ENCODE measurements at regions not wholly inside any gene's neighbourhood (a gene's known extent, or its start where the extent isn't known, plus 50 kb on each side); places are given as distances from the start of the nearest gene placed in this dataset.
A peak's percentile ranks its signal among the peaks of the same experiment; 100 is the strongest.

DNA sequence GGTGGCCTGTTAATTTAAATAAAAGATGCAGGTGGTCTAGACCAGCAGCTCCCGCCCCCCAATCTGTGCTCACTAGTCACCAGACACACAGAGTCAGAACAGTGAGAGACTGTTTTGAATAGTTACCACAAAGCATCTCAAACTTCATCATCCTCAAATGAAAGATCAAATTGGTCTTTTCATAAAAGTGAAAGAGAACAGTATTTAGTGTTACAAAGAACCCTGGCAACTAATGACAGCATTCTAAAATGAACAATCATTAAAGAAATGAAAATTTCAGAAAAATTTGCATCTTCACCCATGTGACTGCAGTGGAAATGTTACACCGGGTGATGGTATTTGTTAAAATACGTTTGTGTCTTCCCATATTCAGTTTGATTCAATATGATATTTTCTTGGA lies 65.5 kb upstream of the PMAIP1 start:
- Histone ChIP-seq H3K4me3 (no peak overlapping the region), H3K27ac (no peak overlapping the region), H3K9ac (ENCODE audit: insufficient read length) (no peak overlapping the region), H3K9me3 (ENCODE audit: low read depth, low read length) (no peaks in the 10 kb centered on the region), H3K36me3 (ENCODE audit: insufficient read depth, low read length) (no peaks in the 10 kb centered on the region)
- no peak for DNase-seq (ENCODE audit: low read depth, low spot score)
- TF ChIP-seq FOXP2 (optimal IDR thresholded peaks at IDR 0.05; ENCODE audit: control extremely low read depth, extremely low read length, insufficient read depth), result no peak
- TF ChIP-seq POLR2AphosphoS5 (IDR thresholded peaks at IDR 0.05; ENCODE audit: borderline replicate concordance, low read depth, low read length), result no peak
- no peak for TF ChIP-seq EZH2 (IDR thresholded peaks at IDR 0.05)

DNA sequence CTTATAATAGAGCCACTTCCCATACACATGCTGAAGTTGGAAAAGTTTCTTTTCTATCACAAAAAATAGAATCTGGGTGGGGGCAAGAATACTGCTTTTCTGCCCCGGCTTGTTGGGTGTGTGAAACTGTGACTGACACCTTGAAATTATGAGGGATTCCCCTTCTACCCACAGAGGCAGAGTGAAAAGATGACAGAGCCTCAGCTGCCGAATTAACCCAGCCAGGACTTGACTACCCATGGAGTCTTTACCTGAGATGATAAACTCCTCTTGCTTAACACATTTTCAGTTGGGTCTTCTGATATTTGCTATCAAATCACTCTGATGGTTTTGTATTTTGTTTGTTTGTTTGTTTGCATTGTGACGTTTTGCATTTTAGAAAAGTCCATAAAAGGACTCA lies 66.0 kb upstream of the PMAIP1 start:
- H3K4me3 ChIP-seq, result no peak overlapping the region
- H3K9ac ChIP-seq (ENCODE audit: insufficient read length), result no peak overlapping the region
- H3K27ac ChIP-seq, result no peak overlapping the region
- no peak for DNase-seq (ENCODE audit: low read depth, low spot score)
- H3K9me3 ChIP-seq (ENCODE audit: low read depth, low read length), result no peaks in the 10 kb centered on the region
- TF ChIP-seq POLR2AphosphoS5 (IDR thresholded peaks at IDR 0.05; ENCODE audit: borderline replicate concordance, low read depth, low read length) (no peak), EZH2 (IDR thresholded peaks at IDR 0.05) (no peak), FOXP2 (optimal IDR thresholded peaks at IDR 0.05; ENCODE audit: control extremely low read depth, extremely low read length, insufficient read depth) (no peak)
- no peaks in the 10 kb centered on the region for H3K36me3 ChIP-seq (ENCODE audit: insufficient read depth, low read length)

DNA sequence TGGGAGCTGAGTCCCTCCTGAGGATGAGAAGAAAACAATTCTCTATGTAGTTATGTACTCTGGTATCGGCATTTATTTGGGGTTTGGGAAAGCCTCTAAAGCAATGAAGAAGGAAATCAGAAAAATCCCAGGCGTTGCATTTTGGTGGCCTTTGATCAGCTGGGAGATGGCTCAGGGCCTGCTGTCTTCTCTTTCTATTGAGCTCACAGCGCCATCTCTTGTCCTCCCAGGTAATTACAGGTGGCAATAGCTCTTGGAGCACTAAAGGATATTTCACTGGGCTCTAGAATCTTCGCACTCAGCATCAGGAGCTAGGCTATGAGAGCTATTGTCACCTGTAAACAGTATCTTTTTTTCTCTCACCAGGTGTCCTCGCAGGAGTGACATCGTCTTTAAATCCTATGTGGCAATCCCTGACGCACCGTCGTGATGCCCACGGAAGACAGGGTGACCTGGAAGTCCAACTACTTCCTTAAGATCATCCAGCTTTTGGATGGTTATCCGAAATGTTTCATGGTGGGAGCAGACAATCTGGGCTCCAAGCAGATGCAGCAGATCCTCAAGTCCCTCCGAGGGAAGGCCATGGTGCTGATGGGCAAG lies 76.1 kb upstream of the PMAIP1 start:
- no peak overlapping the region for H3K27ac ChIP-seq

DNA sequence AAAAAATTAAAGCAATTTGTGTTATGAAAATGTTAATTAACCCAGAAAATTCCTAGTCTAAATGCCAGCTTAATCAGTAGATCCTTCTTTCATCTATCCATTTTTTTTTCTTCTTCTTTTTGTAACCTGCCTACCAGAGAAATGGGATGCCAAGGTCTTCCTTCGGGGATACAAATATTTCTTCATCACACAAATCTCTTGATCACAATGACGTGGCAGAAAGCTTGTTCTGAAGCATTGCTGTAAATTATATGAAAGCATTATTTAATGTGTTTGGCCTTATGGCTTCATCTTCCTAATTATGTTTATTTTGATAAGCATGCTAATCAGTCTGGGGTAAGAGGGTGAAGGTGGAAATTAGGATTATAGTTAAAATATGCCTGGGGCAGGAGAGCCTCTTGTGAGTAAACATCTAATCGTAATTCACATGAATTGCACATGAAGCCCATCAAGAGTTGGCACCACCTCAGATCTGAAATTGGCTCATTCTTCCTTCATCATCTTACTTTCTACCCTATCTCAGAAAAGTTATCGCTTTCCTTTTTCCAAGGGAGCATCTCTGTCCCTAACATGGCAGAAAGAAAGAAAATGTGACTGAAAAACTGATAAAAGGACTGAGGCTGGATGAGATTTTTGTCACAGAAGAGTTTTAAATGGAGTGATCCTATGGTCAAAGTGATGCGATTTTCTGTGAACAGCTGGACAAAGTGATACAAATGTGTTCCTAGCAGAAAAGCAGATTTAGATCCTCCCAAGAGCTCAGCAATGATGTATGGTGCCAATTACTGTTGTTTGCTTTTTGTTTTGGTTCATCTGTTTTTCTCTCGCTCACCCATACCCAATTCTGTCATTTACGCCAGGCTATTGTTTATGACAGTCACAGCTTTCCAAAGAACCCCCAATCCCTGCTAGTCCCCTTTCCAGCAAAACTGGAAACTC lies 76.9 kb upstream of the PMAIP1 start:
- no peaks in the 10 kb centered on the region for H3K36me3 ChIP-seq (ENCODE audit: insufficient read depth, low read length)
- no peaks in the 10 kb centered on the region for H3K9me3 ChIP-seq (ENCODE audit: low read depth, low read length)
- no peak overlapping the region for H3K27ac ChIP-seq
- TF ChIP-seq POLR2AphosphoS5 (IDR thresholded peaks at IDR 0.05; ENCODE audit: borderline replicate concordance, low read depth, low read length) (no peak), EZH2 (IDR thresholded peaks at IDR 0.05) (no peak), FOXP2 (optimal IDR thresholded peaks at IDR 0.05; ENCODE audit: control extremely low read depth, extremely low read length, insufficient read depth) (no peak)
- DNase-seq (ENCODE audit: low read depth, low spot score), result no peak
- H3K9ac ChIP-seq (ENCODE audit: insufficient read length), result no peak overlapping the region
- no peak overlapping the region for H3K4me3 ChIP-seq

More for the DNA sequence above, 76.1 kb upstream of the PMAIP1 start:
- TF ChIP-seq FOXP2 (optimal IDR thresholded peaks at IDR 0.05; ENCODE audit: control extremely low read depth, extremely low read length, insufficient read depth), result no peak
- TF ChIP-seq POLR2AphosphoS5 (IDR thresholded peaks at IDR 0.05; ENCODE audit: borderline replicate concordance, low read depth, low read length), result no peak
- no peak for TF ChIP-seq EZH2 (IDR thresholded peaks at IDR 0.05)
- DNase-seq (ENCODE audit: low read depth, low spot score), result peak; percentile 39
- H3K9me3 ChIP-seq (ENCODE audit: low read depth, low read length), result no peaks in the 10 kb centered on the region
- no peak overlapping the region for H3K9ac ChIP-seq (ENCODE audit: insufficient read length)
- H3K36me3 ChIP-seq (ENCODE audit: insufficient read depth, low read length), result no peaks in the 10 kb centered on the region
- no peak overlapping the region for H3K4me3 ChIP-seq

DNA sequence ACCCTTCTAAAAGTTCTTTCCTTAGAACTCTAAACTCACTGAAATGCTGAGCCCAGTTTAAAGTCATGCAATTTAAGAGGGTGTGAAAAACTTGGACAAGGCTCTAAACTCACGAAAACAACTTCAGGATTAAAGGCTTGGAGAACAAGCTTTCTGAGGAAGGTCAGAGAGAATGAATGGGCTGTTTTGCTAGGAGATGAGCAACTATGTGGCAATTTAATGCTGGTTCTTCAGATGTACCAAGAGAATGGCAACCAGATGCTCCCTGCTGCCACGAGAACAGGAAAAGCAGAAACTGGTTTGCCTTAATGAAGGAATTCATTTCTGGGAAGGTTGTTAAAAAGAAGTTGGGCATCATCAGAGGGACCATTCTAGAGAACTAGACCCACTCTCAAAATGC lies 77.8 kb upstream of the PMAIP1 start:
- TF ChIP-seq POLR2AphosphoS5 (IDR thresholded peaks at IDR 0.05; ENCODE audit: borderline replicate concordance, low read depth, low read length) (no peak), FOXP2 (optimal IDR thresholded peaks at IDR 0.05; ENCODE audit: control extremely low read depth, extremely low read length, insufficient read depth) (no peak), EZH2 (IDR thresholded peaks at IDR 0.05) (no peak)
- Histone ChIP-seq H3K9me3 (ENCODE audit: low read depth, low read length) (no peaks in the 10 kb centered on the region), H3K4me3 (no peak overlapping the region), H3K36me3 (ENCODE audit: insufficient read depth, low read length) (no peaks in the 10 kb centered on the region), H3K27ac (no peak overlapping the region), H3K9ac (ENCODE audit: insufficient read length) (no peak overlapping the region)
- no peak for DNase-seq (ENCODE audit: low read depth, low spot score)

DNA sequence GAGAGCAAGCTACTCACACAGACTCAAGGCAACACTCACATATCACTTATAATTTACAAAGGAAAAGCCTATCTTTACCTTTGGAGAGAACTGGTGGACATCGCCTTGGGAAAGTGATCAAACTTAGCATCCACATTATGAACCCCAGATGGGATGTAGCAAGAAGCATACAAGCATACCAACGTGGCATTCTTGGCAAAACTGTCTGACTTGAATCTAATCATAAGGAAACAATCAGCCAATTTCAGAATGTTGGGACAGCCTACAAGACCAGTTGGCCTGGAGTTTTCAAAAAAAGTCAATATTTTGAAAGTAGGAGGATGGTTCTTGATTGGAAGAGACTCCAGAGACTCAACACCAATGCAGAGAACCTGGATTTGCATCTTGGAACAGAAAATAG lies 79.1 kb upstream of the PMAIP1 start:
- Histone ChIP-seq H3K9ac (ENCODE audit: insufficient read length) (no peak overlapping the region), H3K4me3 (no peak overlapping the region), H3K9me3 (ENCODE audit: low read depth, low read length) (no peaks in the 10 kb centered on the region), H3K27ac (no peak overlapping the region), H3K36me3 (ENCODE audit: insufficient read depth, low read length) (no peaks in the 10 kb centered on the region)
- DNase-seq (ENCODE audit: low read depth, low spot score), result no peak
- TF ChIP-seq POLR2AphosphoS5 (IDR thresholded peaks at IDR 0.05; ENCODE audit: borderline replicate concordance, low read depth, low read length) (no peak), FOXP2 (optimal IDR thresholded peaks at IDR 0.05; ENCODE audit: control extremely low read depth, extremely low read length, insufficient read depth) (no peak), EZH2 (IDR thresholded peaks at IDR 0.05) (no peak)

DNA sequence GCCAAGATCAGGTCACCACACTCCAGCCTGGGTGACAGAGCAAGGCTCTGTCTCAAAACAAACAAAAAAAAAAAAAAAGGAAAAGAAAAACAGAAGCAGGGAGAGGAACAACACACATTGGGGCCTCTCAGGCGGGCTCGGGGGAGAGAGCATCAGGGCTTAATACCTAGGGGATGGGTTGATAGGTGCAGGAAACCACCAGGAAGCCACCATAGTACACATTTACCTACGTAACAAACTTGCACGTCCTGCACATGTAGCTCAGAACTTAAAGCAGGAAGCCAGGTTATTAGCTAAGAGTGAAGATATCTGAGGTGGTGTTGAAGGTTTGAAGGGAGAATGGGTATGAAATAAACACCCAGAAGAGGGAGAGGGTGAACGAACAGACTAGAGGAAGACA lies 81.0 kb upstream of the PMAIP1 start:
- no peak for DNase-seq (ENCODE audit: low read depth, low spot score)
- no peaks in the 10 kb centered on the region for H3K36me3 ChIP-seq (ENCODE audit: insufficient read depth, low read length)
- TF ChIP-seq POLR2AphosphoS5 (IDR thresholded peaks at IDR 0.05; ENCODE audit: borderline replicate concordance, low read depth, low read length) (no peak), FOXP2 (optimal IDR thresholded peaks at IDR 0.05; ENCODE audit: control extremely low read depth, extremely low read length, insufficient read depth) (no peak), EZH2 (IDR thresholded peaks at IDR 0.05) (no peak)

DNA sequence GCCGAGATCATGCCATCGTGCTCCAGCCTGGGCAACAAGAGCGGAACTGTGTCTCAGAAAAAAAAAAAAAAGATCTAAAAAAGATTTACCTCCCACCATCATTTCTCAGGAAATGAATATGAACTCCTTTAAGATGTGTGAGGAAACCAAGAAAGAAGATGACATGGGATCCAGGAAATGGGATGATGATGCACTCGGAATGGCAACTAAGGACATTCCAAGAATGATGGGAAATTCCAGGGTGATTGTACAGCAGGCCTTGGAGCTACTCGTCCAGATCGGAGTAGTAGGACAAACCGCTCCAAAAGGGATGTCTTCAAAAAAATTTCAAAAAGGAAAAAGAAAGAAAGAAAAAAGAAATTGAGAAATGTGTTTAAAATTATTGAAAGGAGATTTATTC lies 84.9 kb upstream of the PMAIP1 start:
- Histone ChIP-seq H3K4me3 (no peak overlapping the region), H3K9ac (ENCODE audit: insufficient read length) (no peak overlapping the region), H3K27ac (no peak overlapping the region), H3K36me3 (ENCODE audit: insufficient read depth, low read length) (no peaks in the 10 kb centered on the region), H3K9me3 (ENCODE audit: low read depth, low read length) (no peaks in the 10 kb centered on the region)
- TF ChIP-seq EZH2 (IDR thresholded peaks at IDR 0.05), result no peak
- TF ChIP-seq FOXP2 (optimal IDR thresholded peaks at IDR 0.05; ENCODE audit: control extremely low read depth, extremely low read length, insufficient read depth), result no peak
- TF ChIP-seq POLR2AphosphoS5 (IDR thresholded peaks at IDR 0.05; ENCODE audit: borderline replicate concordance, low read depth, low read length), result no peak
- DNase-seq (ENCODE audit: low read depth, low spot score), result no peak

More for the DNA sequence above, 81.0 kb upstream of the PMAIP1 start:
- no peaks in the 10 kb centered on the region for H3K9me3 ChIP-seq (ENCODE audit: low read depth, low read length)
- no peak overlapping the region for H3K27ac ChIP-seq
- no peak overlapping the region for H3K4me3 ChIP-seq
- no peak overlapping the region for H3K9ac ChIP-seq (ENCODE audit: insufficient read length)

Measured in SK-N-MC (cell line).